CD4-positive, alpha-beta T cell (primary cell): ENCODE measurements at regions not wholly inside any gene's neighbourhood (a gene's known extent, or its start where the extent isn't known, plus 50 kb on each side); places are given as distances from the start of the nearest gene placed in this dataset.

ENCODE experiments used
- ATAC-seq: fragments of 200-7000 bp; cut with Tn5 transposase; one replicate; pipeline ENCODE4 v1.10.0; 2022; ENCODE audit warnings: mild to moderate bottlenecking; ENCODE audit not compliant: poor library complexity
- CTCF ChIA-PET: fragments of 350-600 bp; sonication (Branson Sonifier 250); formaldehyde crosslinking; loops from one replicate; lab custom pipeline; 2021; ENCODE audit warnings: antibody characterized with exemption, inconsistent platforms; lab: Charles Lee
- POLR2A ChIA-PET: fragments of 350-600 bp; sonication (Branson Sonifier 250); formaldehyde crosslinking; loops from one replicate; lab custom pipeline; 2021; ENCODE audit warnings: antibody characterized with exemption, inconsistent platforms; lab: Charles Lee
- DNase-seq, 14 experiments: peaks; one replicate each; pipeline ENCODE4 v3.0.0-alpha.2; 2013 to 2020; ENCODE audit warnings: mixed read lengths in 2 of 14
- H3K27ac ChIP-seq, 2 donors: one replicate each; pipeline versions ENCODE4 v1.5.1 to v1.7.0; 2013; ENCODE audit warnings: low read length in 2 of 2, low read depth in 1 of 2, mild to moderate bottlenecking in 1 of 2
- H3K27me3 ChIP-seq, 2 experiments: 1 replicate in 1 of 2; 2 replicates in 1 of 2; pipeline versions ENCODE4 v1.6.1 to v1.7.0; 2013; ENCODE audit warnings: low read length in 2 of 2, control low read depth in 1 of 2, mild to moderate bottlenecking in 1 of 2, moderate library complexity in 1 of 2; ENCODE audit not compliant: insufficient read depth in 2 of 2, control insufficient read depth in 1 of 2
- H3K36me3 ChIP-seq: one replicate; pipeline ENCODE4 v1.6.1; 2013; ENCODE audit warnings: low read length, control low read depth; ENCODE audit not compliant: insufficient read depth
- H3K4me1 ChIP-seq: one replicate; pipeline ENCODE4 v1.6.1; 2013; ENCODE audit warnings: low read length, control low read depth; ENCODE audit not compliant: insufficient read depth
- H3K4me3 ChIP-seq: one replicate; pipeline ENCODE4 v1.5.1; 2013; ENCODE audit warnings: mild to moderate bottlenecking, low read length, moderate library complexity
- H3K9me3 ChIP-seq, 2 experiments: 1 replicate in 1 of 2; 2 replicates in 1 of 2; pipeline versions ENCODE4 v1.6.1 to v1.7.0; 2013; ENCODE audit warnings: low read length in 2 of 2, mild to moderate bottlenecking in 2 of 2, control low read depth in 1 of 2, moderate library complexity in 1 of 2; ENCODE audit not compliant: control insufficient read depth in 1 of 2, insufficient read depth in 1 of 2
- H3K27ac Mint-ChIP-seq: one replicate; pipeline ENCODE4 v1.8.0; 2020; ENCODE audit warnings: mixed read lengths
- H3K27me3 Mint-ChIP-seq: one replicate; pipeline ENCODE4 v1.8.0; 2021; ENCODE audit warnings: mixed read lengths
- H3K36me3 Mint-ChIP-seq: one replicate; pipeline ENCODE4 v1.8.0; 2021; ENCODE audit warnings: low read depth, mixed read lengths
- H3K4me1 Mint-ChIP-seq: one replicate; pipeline ENCODE4 v1.8.0; 2021; ENCODE audit warnings: low read depth, mixed read lengths
- H3K4me3 Mint-ChIP-seq: one replicate; pipeline ENCODE4 v1.8.0; 2020; ENCODE audit warnings: mild to moderate bottlenecking, mixed read lengths
- H3K9me3 Mint-ChIP-seq: one replicate; pipeline ENCODE4 v1.8.0; 2020; ENCODE audit warnings: mixed read lengths
- intact Hi-C, 2 experiments: fragments of 100-400 bp; cut with DNase I in 1 of 2; cut with micrococcal nuclease in 1 of 2; formaldehyde crosslinking; loops; one replicate each; pipeline versions ENCODE4 v1.15.1 to v1.9.0; 2023 to 2025; cut with DNase I, micrococcal nuclease
- TF ChIP-seq, protein P1 (sequence below): fragments of 200-600 bp; IDR thresholded peaks from one replicate; pipeline ENCODE4 v1.8.0; 2022; ENCODE audit warnings: antibody characterized with exemption, mild to moderate bottlenecking

DNA sequence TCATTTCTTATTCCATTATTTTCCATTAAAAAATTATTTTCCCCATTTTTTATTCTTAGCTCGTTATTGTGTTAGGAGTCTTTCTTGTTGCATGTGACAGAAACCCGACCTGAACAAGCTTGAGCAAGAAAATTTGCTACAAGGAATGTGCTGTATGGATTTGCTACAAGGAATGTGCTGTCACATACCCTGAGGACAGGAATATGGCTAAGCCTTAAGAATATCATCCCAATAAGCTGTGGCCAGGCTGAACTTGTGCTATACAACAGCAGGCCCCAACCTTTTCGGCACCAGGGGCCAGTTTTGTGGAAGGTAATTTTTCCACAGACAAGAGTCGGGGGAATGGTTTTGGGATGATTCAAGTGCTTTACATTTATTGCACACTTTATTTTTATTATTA is 114.0 kb downstream of the TRMT11 start:
- Histone ChIP-seq H3K4me3 (no peak overlapping the region), H3K4me1 (no peaks in the 10 kb centered on the region), H3K27me3 (no peaks in the 10 kb centered on the region), H3K36me3 (no peaks in the 10 kb centered on the region), H3K9me3 (no peaks in the 10 kb centered on the region), H3K27ac (no peak overlapping the region)
- H3K36me3 Mint-ChIP-seq = peaks cover 19% of the 10 kb centered on the region
- POLR2A ChIA-PET = interaction anchor here (0.6 kb wide), 1 partner anchor 19 kb away, joined by 3 read pairs; no protein-coding TSS in a partner anchor
- no peaks in the 10 kb centered on the region for H3K27me3 Mint-ChIP-seq
- H3K4me1 Mint-ChIP-seq = no peaks in the 10 kb centered on the region
- no peak overlapping the region for H3K27ac Mint-ChIP-seq
- TF ChIP-seq, protein P1, sequence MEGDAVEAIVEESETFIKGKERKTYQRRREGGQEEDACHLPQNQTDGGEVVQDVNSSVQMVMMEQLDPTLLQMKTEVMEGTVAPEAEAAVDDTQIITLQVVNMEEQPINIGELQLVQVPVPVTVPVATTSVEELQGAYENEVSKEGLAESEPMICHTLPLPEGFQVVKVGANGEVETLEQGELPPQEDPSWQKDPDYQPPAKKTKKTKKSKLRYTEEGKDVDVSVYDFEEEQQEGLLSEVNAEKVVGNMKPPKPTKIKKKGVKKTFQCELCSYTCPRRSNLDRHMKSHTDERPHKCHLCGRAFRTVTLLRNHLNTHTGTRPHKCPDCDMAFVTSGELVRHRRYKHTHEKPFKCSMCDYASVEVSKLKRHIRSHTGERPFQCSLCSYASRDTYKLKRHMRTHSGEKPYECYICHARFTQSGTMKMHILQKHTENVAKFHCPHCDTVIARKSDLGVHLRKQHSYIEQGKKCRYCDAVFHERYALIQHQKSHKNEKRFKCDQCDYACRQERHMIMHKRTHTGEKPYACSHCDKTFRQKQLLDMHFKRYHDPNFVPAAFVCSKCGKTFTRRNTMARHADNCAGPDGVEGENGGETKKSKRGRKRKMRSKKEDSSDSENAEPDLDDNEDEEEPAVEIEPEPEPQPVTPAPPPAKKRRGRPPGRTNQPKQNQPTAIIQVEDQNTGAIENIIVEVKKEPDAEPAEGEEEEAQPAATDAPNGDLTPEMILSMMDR = no peak
- CTCF ChIA-PET = interaction anchor here (0.6 kb wide), 1 partner anchor 423 kb away, joined by 3 read pairs; no protein-coding TSS in a partner anchor
- DNase-seq (no peak), ATAC-seq (no peak)
- H3K4me3 Mint-ChIP-seq = no peak overlapping the region
- intact Hi-C loops = no loop called here
- no peaks in the 10 kb centered on the region for H3K9me3 Mint-ChIP-seq

DNA sequence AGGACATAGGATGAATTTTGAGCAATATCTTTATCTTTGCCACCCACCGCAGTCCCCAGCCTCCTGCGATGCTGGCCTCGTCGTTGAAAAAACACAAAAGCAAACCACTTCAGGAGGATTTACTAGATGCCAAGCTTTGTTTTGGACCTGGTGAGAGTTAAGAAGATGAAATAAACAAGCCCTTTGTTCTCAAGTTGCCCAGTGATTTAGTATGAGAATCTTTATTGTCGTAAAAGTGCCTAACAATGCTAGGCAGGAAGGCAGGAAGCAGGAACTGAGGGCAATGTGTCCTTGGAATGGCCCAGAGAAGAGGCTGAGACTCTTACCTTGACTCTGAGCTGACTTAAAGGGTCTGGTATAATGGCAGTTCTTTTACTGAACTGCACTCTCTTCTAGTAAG is 116.0 kb downstream of the TRMT11 start:
- H3K27me3 ChIP-seq = no peaks in the 10 kb centered on the region
- H3K9me3 ChIP-seq = no peaks in the 10 kb centered on the region
- Mint-ChIP-seq H3K4me3 (no peak overlapping the region), H3K27me3 (no peaks in the 10 kb centered on the region), H3K9me3 (no peaks in the 10 kb centered on the region), H3K4me1 (no peaks in the 10 kb centered on the region), H3K27ac (no peak overlapping the region), H3K36me3 (peaks cover 19% of the 10 kb centered on the region)
- H3K27ac ChIP-seq = no peak overlapping the region
- TF ChIP-seq, protein P1 = no peak
- ATAC-seq (no peak), DNase-seq (no peak)
- no peaks in the 10 kb centered on the region for H3K4me1 ChIP-seq
- ChIA-PET CTCF (no interaction called here), POLR2A (no interaction called here)
- intact Hi-C loops = no loop called here
- no peaks in the 10 kb centered on the region for H3K36me3 ChIP-seq
- H3K4me3 ChIP-seq = no peak overlapping the region

DNA sequence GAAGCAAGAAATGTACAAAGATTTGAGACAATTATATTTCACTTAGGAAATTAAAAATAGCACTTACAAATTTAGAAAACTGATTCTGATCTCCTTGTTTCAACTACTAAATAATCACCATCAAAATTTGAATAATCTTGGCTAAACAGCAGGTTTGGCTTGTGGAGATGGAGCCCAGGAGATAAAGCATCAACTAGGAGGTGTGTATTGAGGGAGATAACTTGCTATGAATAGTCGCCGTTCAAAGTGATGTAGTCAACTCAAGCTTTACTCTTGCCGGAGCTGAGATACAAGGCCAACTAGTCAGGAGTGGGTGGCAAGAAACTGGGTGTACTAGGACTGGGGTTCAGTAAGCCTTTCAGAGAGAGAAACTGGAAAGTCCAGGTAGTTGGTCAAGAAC is 117.7 kb downstream of the TRMT11 start:
- Mint-ChIP-seq H3K36me3 (peaks cover 19% of the 10 kb centered on the region), H3K9me3 (no peaks in the 10 kb centered on the region), H3K27ac (no peak overlapping the region), H3K27me3 (no peaks in the 10 kb centered on the region), H3K4me3 (no peak overlapping the region), H3K4me1 (no peaks in the 10 kb centered on the region)
- Histone ChIP-seq H3K36me3 (no peaks in the 10 kb centered on the region), H3K27ac (no peak overlapping the region), H3K4me1 (no peaks in the 10 kb centered on the region), H3K4me3 (no peak overlapping the region), H3K27me3 (no peaks in the 10 kb centered on the region), H3K9me3 (no peaks in the 10 kb centered on the region)
- TF ChIP-seq, protein P1 = no peak
- ChIA-PET CTCF (no interaction called here), POLR2A (no interaction called here)
- intact Hi-C loops = no loop called here
- DNase-seq (no peak), ATAC-seq (no peak)
